Peyer's patch (tissue), 4 donors: ENCODE measurements at regions not wholly inside any gene's neighbourhood (a gene's known extent, or its start where the extent isn't known, plus 50 kb on each side); places are given as distances from the start of the nearest gene placed in this dataset.

Experiments
- POLR2A ChIP-seq, 2 donors: fragments of 450-650 bp; IDR thresholded peaks; one replicate each; pipeline ENCODE4 v1.5.1; 2017; ENCODE audit warnings: antibody characterized with exemption in 2 of 2, mild to moderate bottlenecking in 2 of 2, moderate library complexity in 2 of 2
- TF ChIP-seq, protein P1 (sequence below), 6 experiments: fragments of 450-650 bp in 4 of 6; fragments of 200-600 bp in 2 of 6; sonication (generic) in 1 of 6; IDR thresholded peaks; one replicate each; pipeline ENCODE4 v1.5.1; 2017 to 2019; ENCODE audit warnings: antibody characterized with exemption in 6 of 6, mild to moderate bottlenecking in 3 of 6, moderate library complexity in 1 of 6

DNA sequence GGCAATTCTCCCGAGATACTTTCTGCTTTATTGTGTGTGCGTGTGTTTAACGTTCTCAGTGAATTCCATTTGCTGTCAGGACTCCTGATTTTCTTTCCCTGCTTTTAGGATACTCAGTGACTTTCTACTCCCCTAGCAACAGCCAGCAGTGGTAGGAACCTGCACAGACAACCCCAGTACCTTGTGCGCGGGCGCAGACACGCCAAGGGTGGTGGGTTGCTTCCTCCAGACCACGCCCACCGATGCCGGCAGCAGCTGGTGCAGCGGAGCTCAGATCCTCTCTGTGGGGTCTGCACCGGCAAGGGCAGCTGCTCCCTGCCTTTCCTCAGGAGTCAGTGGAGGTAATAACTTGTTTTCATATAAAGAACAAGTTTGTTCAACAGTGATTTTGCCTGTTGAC lies 225.1 kb upstream of the NDN start:
- TF ChIP-seq, protein P1, sequence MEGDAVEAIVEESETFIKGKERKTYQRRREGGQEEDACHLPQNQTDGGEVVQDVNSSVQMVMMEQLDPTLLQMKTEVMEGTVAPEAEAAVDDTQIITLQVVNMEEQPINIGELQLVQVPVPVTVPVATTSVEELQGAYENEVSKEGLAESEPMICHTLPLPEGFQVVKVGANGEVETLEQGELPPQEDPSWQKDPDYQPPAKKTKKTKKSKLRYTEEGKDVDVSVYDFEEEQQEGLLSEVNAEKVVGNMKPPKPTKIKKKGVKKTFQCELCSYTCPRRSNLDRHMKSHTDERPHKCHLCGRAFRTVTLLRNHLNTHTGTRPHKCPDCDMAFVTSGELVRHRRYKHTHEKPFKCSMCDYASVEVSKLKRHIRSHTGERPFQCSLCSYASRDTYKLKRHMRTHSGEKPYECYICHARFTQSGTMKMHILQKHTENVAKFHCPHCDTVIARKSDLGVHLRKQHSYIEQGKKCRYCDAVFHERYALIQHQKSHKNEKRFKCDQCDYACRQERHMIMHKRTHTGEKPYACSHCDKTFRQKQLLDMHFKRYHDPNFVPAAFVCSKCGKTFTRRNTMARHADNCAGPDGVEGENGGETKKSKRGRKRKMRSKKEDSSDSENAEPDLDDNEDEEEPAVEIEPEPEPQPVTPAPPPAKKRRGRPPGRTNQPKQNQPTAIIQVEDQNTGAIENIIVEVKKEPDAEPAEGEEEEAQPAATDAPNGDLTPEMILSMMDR (IDR thresholded peaks at IDR 0.05): no peak
- TF ChIP-seq POLR2A (IDR thresholded peaks at IDR 0.05): no peak
